ENCODE measurements at regions not wholly inside any gene's neighbourhood (a gene's known extent, or its start where the extent isn't known, plus 50 kb on each side); places are given as distances from the start of the nearest gene placed in this dataset.
"Not testable (repeated sequence)": the region's sequence is repeated elsewhere in the genome, so short reads cannot be mapped to it uniquely, and the experiment has no call there.

GRCh38 chr10:37067576-37067975 is 57.8 kb upstream of the ANKRD30A start:
- Histone ChIP-seq H3K4me3 (no peak overlapping the region), H3K4me1 (no peaks in the 10 kb centered on the region), H3K9me3 (no peaks in the 10 kb centered on the region), H3K36me3 (replicated peaks) (no peaks in the 10 kb centered on the region), H3K27me3 (ENCODE audit: low read depth) (no peaks in the 10 kb centered on the region)
- in situ Hi-C loops (cut with MboI; ENCODE audit: low sequenced_read_pairs), result no loop called here
- DNase-seq (ENCODE audit: low spot score in 2 of 2), result no peak

DNA sequence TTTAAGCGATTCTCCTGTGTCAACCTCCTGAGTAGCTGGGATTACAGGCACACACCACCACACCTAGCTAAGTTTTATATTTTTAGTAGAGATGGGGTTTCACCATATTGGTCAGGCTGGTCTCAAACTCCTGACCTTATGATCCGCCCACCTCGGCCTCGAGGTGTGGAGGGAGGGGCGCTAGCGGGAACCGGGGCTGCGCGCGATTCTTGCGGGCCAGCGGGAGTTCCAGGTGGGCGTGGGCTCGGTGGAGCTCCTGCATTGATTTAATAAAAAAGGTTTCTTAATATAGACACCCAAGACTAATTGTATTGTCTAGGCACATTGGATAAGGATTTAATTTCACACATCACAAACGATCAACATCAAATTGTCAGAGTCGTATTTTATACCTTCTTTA is 63.1 kb upstream of the ANKRD30A start:
- H3K9me3 ChIP-seq; in situ Hi-C loops (cut with MboI; ENCODE audit: low sequenced_read_pairs); H3K27me3 ChIP-seq (ENCODE audit: low read depth): not testable (repeated sequence)

GRCh38 chr10:37057261-37057660 is 68.1 kb upstream of the ANKRD30A start:
- Histone ChIP-seq H3K36me3 (replicated peaks) (no peaks in the 10 kb centered on the region), H3K27me3 (ENCODE audit: low read depth) (no peaks in the 10 kb centered on the region), H3K9me3 (no peaks in the 10 kb centered on the region), H3K4me1 (no peaks in the 10 kb centered on the region), H3K4me3 (no peak overlapping the region)
- in situ Hi-C loops (cut with MboI; ENCODE audit: low sequenced_read_pairs), result no loop called here
- no peak for DNase-seq (ENCODE audit: low spot score in 2 of 2)

More for the DNA sequence above, 63.1 kb upstream of the ANKRD30A start:
- H3K4me1 ChIP-seq; H3K36me3 ChIP-seq (replicated peaks); H3K4me3 ChIP-seq; DNase-seq (ENCODE audit: low spot score in 2 of 2): not testable (repeated sequence)

DNA sequence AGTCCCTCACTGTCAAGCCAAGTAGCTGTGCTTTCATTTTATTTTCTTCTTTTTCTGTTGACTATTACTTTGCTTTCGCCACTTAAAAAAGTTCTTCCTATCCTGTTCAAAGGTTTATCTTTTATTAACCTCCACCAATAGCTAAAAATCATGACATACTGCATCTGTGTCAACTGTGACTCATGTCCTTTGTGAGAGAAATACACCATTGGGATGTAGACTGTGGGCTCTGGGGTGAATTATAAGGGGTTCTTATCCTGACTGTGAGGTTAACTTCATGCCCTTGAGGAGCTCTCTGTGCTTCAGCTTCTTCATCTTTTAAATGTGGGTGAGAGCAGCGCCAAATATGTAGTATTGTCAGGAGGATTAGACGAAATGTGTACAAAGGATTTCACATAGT is 71.9 kb upstream of the ANKRD30A start:
- peak in 1 of 2 experiments; percentile 10 for DNase-seq (ENCODE audit: low spot score in 2 of 2)
- in situ Hi-C loops (cut with MboI; ENCODE audit: low sequenced_read_pairs), result no loop called here
- H3K36me3 ChIP-seq (replicated peaks), result no peaks in the 10 kb centered on the region
- no peak overlapping the region for H3K4me3 ChIP-seq
- no peaks in the 10 kb centered on the region for H3K27me3 ChIP-seq (ENCODE audit: low read depth)
- no peaks in the 10 kb centered on the region for H3K4me1 ChIP-seq
- H3K9me3 ChIP-seq, result no peaks in the 10 kb centered on the region

- H3K36me3 ChIP-seq (replicated peaks); in situ Hi-C loops (cut with MboI; ENCODE audit: low sequenced_read_pairs); H3K27me3 ChIP-seq (ENCODE audit: low read depth); DNase-seq (ENCODE audit: low spot score in 2 of 2); H3K4me3 ChIP-seq; H3K9me3 ChIP-seq; H3K4me1 ChIP-seq: not testable (repeated sequence)
These were observed 75.4 kb upstream of the ANKRD30A start for GRCh38 chr10:37049982-37050381.

DNA sequence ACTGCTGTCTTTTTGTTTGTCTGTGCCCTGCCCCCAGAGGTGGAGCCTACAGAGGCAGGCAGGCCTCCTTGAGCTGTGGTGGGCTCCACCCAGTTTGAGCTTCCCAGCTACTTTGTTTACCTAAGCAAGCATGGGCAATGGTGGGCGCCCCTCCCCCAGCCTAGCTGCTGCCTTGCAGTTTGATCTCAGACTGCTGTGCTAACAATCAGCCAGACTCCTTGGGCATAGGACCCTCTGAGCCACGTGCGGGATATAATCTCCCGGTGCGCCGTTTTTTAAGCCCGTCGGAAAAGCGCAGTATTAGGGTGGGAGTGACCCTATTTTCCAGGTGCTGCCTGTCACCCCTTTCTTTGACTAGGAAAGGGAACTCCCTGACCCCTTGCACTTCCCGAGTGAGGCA is 81.1 kb upstream of the ANKRD30A start:
- H3K4me1 ChIP-seq; H3K27me3 ChIP-seq (ENCODE audit: low read depth); H3K9me3 ChIP-seq; DNase-seq (ENCODE audit: low spot score in 2 of 2); H3K4me3 ChIP-seq; in situ Hi-C loops (cut with MboI; ENCODE audit: low sequenced_read_pairs); H3K36me3 ChIP-seq (replicated peaks): not testable (repeated sequence)

DNA sequence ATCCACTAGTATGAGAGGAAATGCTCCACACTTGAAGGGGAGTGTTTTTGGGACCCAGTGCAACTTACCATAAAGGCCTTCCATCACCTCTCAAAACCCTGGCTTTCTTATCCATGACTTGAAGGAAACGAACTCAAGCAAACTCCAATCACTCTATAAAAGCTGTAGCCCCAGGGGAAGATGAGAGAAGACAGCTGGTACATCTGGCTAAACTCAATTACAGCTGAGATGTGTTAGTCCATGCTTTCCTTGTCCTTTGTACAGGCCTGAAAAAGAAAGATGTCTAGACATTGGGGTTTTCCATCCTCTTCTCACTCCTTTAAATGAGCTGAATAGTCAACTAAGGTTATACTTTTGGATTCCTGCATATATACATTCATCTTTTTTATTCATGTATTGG is 89.5 kb upstream of the ANKRD30A start:
- Histone ChIP-seq H3K27me3 (ENCODE audit: low read depth) (no peaks in the 10 kb centered on the region), H3K4me1 (no peaks in the 10 kb centered on the region), H3K36me3 (replicated peaks) (no peaks in the 10 kb centered on the region), H3K9me3 (no peaks in the 10 kb centered on the region), H3K4me3 (no peak overlapping the region)
- DNase-seq (ENCODE audit: low spot score in 2 of 2), result no peak
- in situ Hi-C loops (cut with MboI; ENCODE audit: low sequenced_read_pairs), result no loop called here

GRCh38 chr10:37015498-37015897 is 109.9 kb upstream of the ANKRD30A start:
- peaks cover 16% of the 10 kb centered on the region for H3K4me1 ChIP-seq
- no peaks in the 10 kb centered on the region for H3K9me3 ChIP-seq
- no peak for DNase-seq (ENCODE audit: low spot score in 2 of 2)
- in situ Hi-C loops (cut with MboI; ENCODE audit: low sequenced_read_pairs), result no loop called here
- no peaks in the 10 kb centered on the region for H3K27me3 ChIP-seq (ENCODE audit: low read depth)
- H3K4me3 ChIP-seq, result no peak overlapping the region
- H3K36me3 ChIP-seq (replicated peaks), result no peaks in the 10 kb centered on the region

DNA sequence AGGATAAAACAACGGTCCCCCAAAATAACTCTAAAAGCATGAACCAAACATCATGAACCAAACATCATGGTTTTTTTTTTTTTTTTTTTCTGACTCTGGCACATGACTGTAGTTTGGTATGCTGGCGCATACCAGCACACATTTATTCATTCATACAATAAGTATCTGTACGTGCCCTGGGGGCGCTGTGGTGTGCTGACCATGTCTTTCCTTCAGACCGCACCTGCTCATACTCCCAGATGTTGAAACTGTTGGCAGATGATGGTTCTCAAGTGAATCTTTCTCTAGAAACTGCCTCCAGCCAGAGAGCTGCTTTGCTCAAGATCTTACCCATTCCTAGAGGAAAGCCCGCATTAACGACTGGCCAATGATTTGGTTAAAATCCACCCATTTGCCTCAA is 114.7 kb upstream of the ANKRD30A start:
- Histone ChIP-seq H3K36me3 (replicated peaks) (no peaks in the 10 kb centered on the region), H3K4me1 (peaks cover 15% of the 10 kb centered on the region), H3K9me3 (no peaks in the 10 kb centered on the region), H3K4me3 (no peak overlapping the region), H3K27me3 (ENCODE audit: low read depth) (no peaks in the 10 kb centered on the region)
- in situ Hi-C loops (cut with MboI; ENCODE audit: low sequenced_read_pairs), result no loop called here
- peak in 1 of 2 experiments; percentile 53 for DNase-seq (ENCODE audit: low spot score in 2 of 2)

- H3K4me3 ChIP-seq; H3K9me3 ChIP-seq; H3K27me3 ChIP-seq (ENCODE audit: low read depth); in situ Hi-C loops (cut with MboI; ENCODE audit: low sequenced_read_pairs); H3K36me3 ChIP-seq (replicated peaks); DNase-seq (ENCODE audit: low spot score in 2 of 2): not testable (repeated sequence)
- peaks cover 11% of the 10 kb centered on the region for H3K4me1 ChIP-seq
These were observed 117.1 kb upstream of the ANKRD30A start for GRCh38 chr10:37008276-37008675.

DNA sequence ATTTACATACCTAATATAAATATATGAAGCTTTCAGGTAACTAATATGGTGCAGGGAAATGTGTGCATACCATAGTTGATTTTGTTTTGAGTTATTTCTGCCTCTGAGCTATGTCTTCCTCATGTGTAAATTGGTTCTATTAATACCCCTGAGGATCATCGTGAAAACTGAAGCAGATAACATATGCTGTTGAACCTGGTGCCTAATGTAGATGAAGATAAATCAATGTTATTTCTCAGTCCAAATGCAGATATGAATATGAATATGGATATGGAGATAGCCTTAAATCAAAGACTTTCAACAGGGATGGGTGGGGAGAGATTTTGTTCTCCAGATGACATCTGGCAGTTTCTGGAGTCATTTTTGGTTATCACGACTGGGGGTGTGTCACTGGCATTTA is 122.3 kb upstream of the ANKRD30A start:
- no peak for DNase-seq (ENCODE audit: low spot score in 2 of 2)
- H3K4me1 ChIP-seq, result peaks cover 5% of the 10 kb centered on the region; the same call in 1 of the 2 replicates
- H3K36me3 ChIP-seq (replicated peaks), result no peaks in the 10 kb centered on the region
- H3K27me3 ChIP-seq (ENCODE audit: low read depth), result no peaks in the 10 kb centered on the region
- H3K9me3 ChIP-seq, result no peaks in the 10 kb centered on the region
- in situ Hi-C loops (cut with MboI; ENCODE audit: low sequenced_read_pairs), result no loop called here
- no peak overlapping the region for H3K4me3 ChIP-seq

- H3K27me3 ChIP-seq (ENCODE audit: low read depth); H3K4me3 ChIP-seq; H3K9me3 ChIP-seq; DNase-seq (ENCODE audit: low spot score in 2 of 2); H3K4me1 ChIP-seq; H3K36me3 ChIP-seq (replicated peaks); in situ Hi-C loops (cut with MboI; ENCODE audit: low sequenced_read_pairs): not testable (repeated sequence)
These were observed 129.6 kb upstream of the ANKRD30A start for GRCh38 chr10:36995806-36996205.

DNA sequence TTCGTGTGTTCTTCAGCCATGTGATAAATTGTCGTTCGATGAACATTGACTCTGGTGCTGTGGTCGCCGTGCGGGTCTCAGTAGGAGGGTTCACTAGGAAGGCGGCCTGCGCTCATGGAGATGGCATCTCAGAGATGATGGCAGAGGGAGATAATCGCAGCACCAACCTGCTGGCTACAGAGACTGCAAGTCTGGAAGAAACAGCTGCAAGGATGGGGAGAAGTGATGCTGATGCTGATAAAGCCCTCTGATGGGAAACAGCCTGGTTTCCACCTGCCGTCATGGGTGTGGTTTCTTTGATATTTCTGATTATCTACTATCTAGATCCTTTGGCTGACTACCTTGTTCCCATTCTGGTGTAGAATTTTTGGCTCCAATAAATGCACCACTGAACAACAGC is 130.5 kb upstream of the ANKRD30A start:
- in situ Hi-C loops (cut with MboI; ENCODE audit: low sequenced_read_pairs), result no loop called here
- Histone ChIP-seq H3K36me3 (replicated peaks) (no peaks in the 10 kb centered on the region), H3K9me3 (no peaks in the 10 kb centered on the region), H3K27me3 (ENCODE audit: low read depth) (no peaks in the 10 kb centered on the region), H3K4me1 (peaks cover 3% of the 10 kb centered on the region; the same call in 1 of the 2 replicates), H3K4me3 (no peak overlapping the region)
- no peak for DNase-seq (ENCODE audit: low spot score in 2 of 2)

GRCh38 chr10:36989233-36989632 is 136.2 kb upstream of the ANKRD30A start:
- no peaks in the 10 kb centered on the region for H3K36me3 ChIP-seq (replicated peaks)
- in situ Hi-C loops (cut with MboI; ENCODE audit: low sequenced_read_pairs), result no loop called here
- no peaks in the 10 kb centered on the region for H3K4me1 ChIP-seq
- DNase-seq (ENCODE audit: low spot score in 2 of 2), result no peak
- H3K4me3 ChIP-seq, result no peak overlapping the region
- no peaks in the 10 kb centered on the region for H3K9me3 ChIP-seq
- H3K27me3 ChIP-seq (ENCODE audit: low read depth), result no peaks in the 10 kb centered on the region

GRCh38 chr10:36946598-36946997 is 178.8 kb upstream of the ANKRD30A start:
- no peaks in the 10 kb centered on the region for H3K9me3 ChIP-seq
- H3K4me3 ChIP-seq, result no peak overlapping the region
- DNase-seq (ENCODE audit: low spot score in 2 of 2), result no peak
- no peaks in the 10 kb centered on the region for H3K36me3 ChIP-seq (replicated peaks)
- H3K27me3 ChIP-seq (ENCODE audit: low read depth), result no peaks in the 10 kb centered on the region
- H3K4me1 ChIP-seq, result no peaks in the 10 kb centered on the region
- in situ Hi-C loops (cut with MboI; ENCODE audit: low sequenced_read_pairs), result no loop called here

Data from HAP-1 (cell line).